Mesenchymal stem cell (in vitro differentiated cells and primary cell): ENCODE measurements at regions not wholly inside any gene's neighbourhood (a gene's known extent, or its start where the extent isn't known, plus 50 kb on each side); places are given as distances from the start of the nearest gene placed in this dataset.

Source experiments
- DNase-seq: peaks from one replicate; pipeline ENCODE4 v3.0.0-alpha.2; 2013
- H2AFZ ChIP-seq: one replicate; pipeline ENCODE4 v1.6.1; 2013; ENCODE audit warnings: low read depth, mild to moderate bottlenecking, control low read depth, inconsistent platforms, low read length, moderate library complexity
- H2AK5ac ChIP-seq: 2 replicates; pipeline ENCODE4 v1.6.1; 2013; ENCODE audit warnings: low read length, moderate library complexity, mild to moderate bottlenecking, inconsistent platforms; ENCODE audit not compliant: severe bottlenecking
- H2BK120ac ChIP-seq: one replicate; pipeline ENCODE4 v1.6.1; 2013; ENCODE audit warnings: low read depth, mild to moderate bottlenecking, inconsistent platforms, low read length, moderate library complexity
- H2BK12ac ChIP-seq, 2 experiments: one replicate each; pipeline ENCODE4 v1.6.1; 2013; ENCODE audit warnings: inconsistent platforms in 2 of 2, low read length in 2 of 2, mild to moderate bottlenecking in 2 of 2, moderate library complexity in 2 of 2, control low read depth in 1 of 2
- H2BK15ac ChIP-seq: one replicate; pipeline ENCODE4 v1.6.1; 2013; ENCODE audit warnings: mild to moderate bottlenecking, low read depth, inconsistent platforms; ENCODE audit not compliant: poor library complexity, severe bottlenecking
- H2BK5ac ChIP-seq: 2 replicates; pipeline ENCODE4 v1.6.1; 2013; ENCODE audit warnings: low read depth, mild to moderate bottlenecking, low read length, control low read depth, inconsistent platforms; ENCODE audit not compliant: poor library complexity, severe bottlenecking
- H3K14ac ChIP-seq, 2 experiments: one replicate each; pipeline ENCODE4 v1.6.1; 2013; ENCODE audit warnings: inconsistent platforms in 2 of 2, low read length in 2 of 2, control low read depth in 1 of 2, mild to moderate bottlenecking in 1 of 2, moderate library complexity in 1 of 2
- H3K18ac ChIP-seq, 2 experiments: one replicate each; pipeline ENCODE4 v1.6.1; 2013; ENCODE audit warnings: inconsistent platforms in 2 of 2, low read length in 2 of 2, control low read depth in 1 of 2, low read depth in 1 of 2, mild to moderate bottlenecking in 1 of 2
- H3K23ac ChIP-seq, 2 experiments: one replicate each; pipeline ENCODE4 v1.6.1; 2013; ENCODE audit warnings: inconsistent platforms in 2 of 2, low read length in 2 of 2, mild to moderate bottlenecking in 2 of 2, moderate library complexity in 2 of 2, control low read depth in 1 of 2
- H3K27ac ChIP-seq: 2 replicates; pipeline ENCODE4 v1.5.1; 2013; ENCODE audit warnings: mild to moderate bottlenecking, moderate library complexity, low read length, control low read depth, inconsistent platforms; ENCODE audit not compliant: poor library complexity, severe bottlenecking
- H3K27me3 ChIP-seq, 2 experiments: 2 replicates each; pipeline versions ENCODE4 v1.6.1 to v1.7.0; 2013; ENCODE audit warnings: low read length in 2 of 2, mild to moderate bottlenecking in 2 of 2, moderate library complexity in 2 of 2, control low read depth in 1 of 2, inconsistent platforms in 1 of 2; ENCODE audit not compliant: control insufficient read depth in 1 of 2, insufficient read depth in 1 of 2
- H3K36me3 ChIP-seq, 2 experiments: 2 replicates each; pipeline versions ENCODE4 v1.6.1 to v1.7.0; 2013; ENCODE audit warnings: low read length in 2 of 2, control low read depth in 1 of 2, inconsistent platforms in 1 of 2, low read depth in 1 of 2, mild to moderate bottlenecking in 1 of 2; ENCODE audit not compliant: insufficient read depth in 2 of 2, control insufficient read depth in 1 of 2
- H3K4ac ChIP-seq, 2 experiments: one replicate each; pipeline ENCODE4 v1.6.1; 2013; ENCODE audit warnings: inconsistent platforms in 2 of 2, low read length in 2 of 2, mild to moderate bottlenecking in 2 of 2, moderate library complexity in 2 of 2, control low read depth in 1 of 2, low read depth in 1 of 2
- H3K4me1 ChIP-seq: 2 replicates; pipeline ENCODE4 v1.6.1; 2013; ENCODE audit warnings: low read depth, low read length, control low read depth; ENCODE audit not compliant: control insufficient read depth, insufficient read depth
- H3K4me2 ChIP-seq: 2 replicates; pipeline ENCODE4 v1.6.1; 2013; ENCODE audit warnings: low read length, mild to moderate bottlenecking, inconsistent platforms; ENCODE audit not compliant: poor library complexity, severe bottlenecking
- H3K4me3 ChIP-seq, 2 experiments: 2 replicates each; pipeline versions ENCODE4 v1.5.1 to v1.7.0; 2013; ENCODE audit warnings: low read length in 2 of 2, mild to moderate bottlenecking in 2 of 2, control low read depth in 1 of 2, low read depth in 1 of 2; ENCODE audit not compliant: insufficient read depth in 1 of 2
- H3K79me1 ChIP-seq: replicated peaks from 2 replicates; pipeline ENCODE4 v1.6.1; 2013; ENCODE audit warnings: mild to moderate bottlenecking, control low read depth, low read length, inconsistent platforms; ENCODE audit not compliant: poor library complexity, severe bottlenecking
- H3K9ac ChIP-seq: 2 replicates; pipeline ENCODE4 v1.7.0; 2013; ENCODE audit warnings: mild to moderate bottlenecking, low read length, moderate library complexity
- H3K9me3 ChIP-seq: 2 replicates; pipeline ENCODE4 v1.7.0; 2013; ENCODE audit warnings: mild to moderate bottlenecking, low read length; ENCODE audit not compliant: control insufficient read depth
- H4K8ac ChIP-seq: one replicate; pipeline ENCODE4 v1.6.1; 2013; ENCODE audit warnings: inconsistent platforms, mild to moderate bottlenecking, low read length, moderate library complexity
- H4K91ac ChIP-seq: one replicate; pipeline ENCODE4 v1.6.1; 2013; ENCODE audit warnings: mild to moderate bottlenecking, low read length, inconsistent platforms
- WGBS: methylation state at CpG from one replicate; pipeline ENCODE4 v1.1.7; 2013; ENCODE audit warnings: mixed read lengths; 5-methylcytosine and 5-hydroxymethylcytosine counted together

- no peak overlapping the region for H3K27ac ChIP-seq
- H2BK5ac ChIP-seq, result no peak overlapping the region
- no peak overlapping the region for H3K4me2 ChIP-seq
- no peaks in the 10 kb centered on the region for H3K9me3 ChIP-seq
- H3K36me3 ChIP-seq, result no peaks in the 10 kb centered on the region
- H3K18ac ChIP-seq, result no peak overlapping the region
- H3K27me3 ChIP-seq, result peaks cover 0 to 9% of the 10 kb centered on the region in 2 experiments
- no peak for DNase-seq
- no peak overlapping the region for H4K8ac ChIP-seq
- no peaks in the 10 kb centered on the region for H3K4me1 ChIP-seq
- H2BK15ac ChIP-seq, result peak overlapping the region; percentile 53
- H3K23ac ChIP-seq, result no peak overlapping the region
- no peak overlapping the region for H4K91ac ChIP-seq
- no peak overlapping the region for H3K4me3 ChIP-seq
- no peak overlapping the region for H3K4ac ChIP-seq
- H2AFZ ChIP-seq, result no peak overlapping the region
- no peaks in the 10 kb centered on the region for H3K79me1 ChIP-seq
- H2AK5ac ChIP-seq, result no peak overlapping the region
- no peak overlapping the region for H2BK12ac ChIP-seq
- H3K14ac ChIP-seq, result no peak overlapping the region
- no peak overlapping the region for H2BK120ac ChIP-seq
- no peak overlapping the region for H3K9ac ChIP-seq
- WGBS, result 97% methylated on average over 10 of the region's 10 CpGs
Measured at GRCh38 chr7:106588422-106589197, 72.3 kb downstream of the CCDC71L start.

- Histone ChIP-seq H4K91ac (no peak overlapping the region), H2AK5ac (no peak overlapping the region), H4K8ac (no peak overlapping the region), H2BK120ac (no peak overlapping the region), H2BK12ac (no peak overlapping the region), H2BK5ac (no peak overlapping the region), H3K36me3 (no peaks in the 10 kb centered on the region), H3K23ac (no peak overlapping the region), H3K4me3 (no peak overlapping the region), H3K4ac (no peak overlapping the region), H2AFZ (no peak overlapping the region), H3K18ac (no peak overlapping the region), H3K14ac (no peak overlapping the region), H3K27ac (no peak overlapping the region), H3K4me1 (no peaks in the 10 kb centered on the region), H3K27me3 (peaks cover 0 to 9% of the 10 kb centered on the region in 2 experiments), H3K4me2 (no peak overlapping the region), H3K9ac (no peak overlapping the region), H3K79me1 (no peaks in the 10 kb centered on the region), H2BK15ac (no peak overlapping the region), H3K9me3 (no peaks in the 10 kb centered on the region)
- WGBS, result 88% methylated on average over 6 of the region's 7 CpGs
- no peak for DNase-seq
Measured at GRCh38 chr7:106584914-106585759, 75.8 kb downstream of the CCDC71L start.

GRCh38 chr7:106583706-106584690, 77.0 kb downstream of the CCDC71L start:
- no peak overlapping the region for H3K4me3 ChIP-seq
- no peak overlapping the region for H3K23ac ChIP-seq
- H3K18ac ChIP-seq, result no peak overlapping the region
- no peak overlapping the region for H2BK5ac ChIP-seq
- H3K4ac ChIP-seq, result no peak overlapping the region
- H3K27ac ChIP-seq, result no peak overlapping the region
- no peak for DNase-seq
- 78% methylated on average over 5 of the region's 5 CpGs for WGBS
- H3K9ac ChIP-seq, result no peak overlapping the region
- H2AK5ac ChIP-seq, result no peak overlapping the region
- H3K27me3 ChIP-seq, result peaks cover 0 to 9% of the 10 kb centered on the region in 2 experiments
- H4K8ac ChIP-seq, result no peak overlapping the region
- no peak overlapping the region for H4K91ac ChIP-seq
- H3K14ac ChIP-seq, result no peak overlapping the region
- H2AFZ ChIP-seq, result no peak overlapping the region
- H3K9me3 ChIP-seq, result no peaks in the 10 kb centered on the region
- no peak overlapping the region for H2BK120ac ChIP-seq
- no peaks in the 10 kb centered on the region for H3K4me1 ChIP-seq
- H3K4me2 ChIP-seq, result no peak overlapping the region
- H3K79me1 ChIP-seq, result no peaks in the 10 kb centered on the region
- no peak overlapping the region for H2BK12ac ChIP-seq
- no peaks in the 10 kb centered on the region for H3K36me3 ChIP-seq
- no peak overlapping the region for H2BK15ac ChIP-seq
